ENCODE measurements at regions not wholly inside any gene's neighbourhood (a gene's known extent, or its start where the extent isn't known, plus 50 kb on each side); places are given as distances from the start of the nearest gene placed in this dataset.
"Not testable (repeated sequence)": the region's sequence is repeated elsewhere in the genome, so short reads cannot be mapped to it uniquely, and the experiment has no call there.

DNA sequence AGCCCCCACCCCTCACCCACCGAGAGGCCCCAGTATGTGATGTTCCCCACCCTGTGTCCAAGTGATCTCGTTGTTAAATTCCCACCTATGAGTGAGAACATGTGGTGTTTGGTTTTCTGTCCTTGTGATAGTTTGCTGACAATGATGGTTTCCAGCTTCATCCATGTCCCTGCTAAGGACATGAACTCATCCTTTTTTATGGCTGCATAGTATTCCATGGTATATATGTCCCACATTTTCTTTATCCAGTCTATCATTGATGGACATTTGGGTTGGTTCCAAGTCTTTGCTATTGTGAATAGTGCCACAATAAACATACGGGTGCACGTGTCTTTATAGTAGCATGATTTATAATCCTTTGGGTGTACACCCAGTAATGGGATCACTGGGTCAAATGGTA lies 79.2 kb downstream of the PXDC1 start:
- not testable (repeated sequence) for DNase-seq (ENCODE audit: low read depth in 4 of 4, low spot score in 3 of 4)

DNA sequence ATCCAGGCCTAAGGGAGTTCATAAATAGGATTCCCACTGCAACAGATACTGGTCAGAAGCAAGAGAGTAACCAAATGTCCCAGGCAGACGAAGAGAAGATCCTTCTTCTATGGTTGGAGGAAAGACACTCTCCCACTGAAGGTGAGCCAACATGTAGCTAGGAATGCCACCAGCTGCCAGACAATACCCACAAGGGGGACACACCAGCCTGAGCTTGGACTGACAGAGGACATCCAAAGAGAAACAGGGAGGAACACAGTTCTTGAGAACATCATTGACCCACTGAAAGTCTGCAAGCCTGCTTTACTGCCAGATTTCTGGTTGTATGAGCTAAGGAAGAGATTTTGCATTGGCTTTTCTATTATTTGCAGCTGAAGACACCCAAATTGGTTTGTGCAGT lies 80.1 kb downstream of the PXDC1 start:
- no peak for DNase-seq (ENCODE audit: low read depth in 4 of 4, low spot score in 3 of 4)

DNA sequence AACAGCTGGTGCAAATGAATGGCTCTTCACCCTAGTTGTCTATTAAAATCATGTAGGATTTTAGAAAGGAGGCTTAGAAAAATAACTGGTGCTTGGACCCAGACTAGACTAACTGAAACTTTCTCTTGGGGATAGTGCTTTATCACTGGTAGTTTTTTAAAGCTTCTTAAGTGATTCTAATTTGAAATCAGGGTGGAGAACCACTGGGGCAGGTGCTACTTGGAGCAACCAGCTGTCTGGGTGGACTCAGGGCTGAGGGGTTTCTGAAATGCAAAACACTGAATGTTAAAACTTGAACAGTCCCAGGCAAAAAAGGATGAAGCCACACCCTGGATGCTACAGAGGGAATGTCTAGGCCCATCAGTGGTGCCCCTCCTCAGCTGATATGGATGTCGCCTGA lies 81.2 kb downstream of the PXDC1 start:
- no peak for DNase-seq (ENCODE audit: low read depth in 4 of 4, low spot score in 3 of 4)

DNA sequence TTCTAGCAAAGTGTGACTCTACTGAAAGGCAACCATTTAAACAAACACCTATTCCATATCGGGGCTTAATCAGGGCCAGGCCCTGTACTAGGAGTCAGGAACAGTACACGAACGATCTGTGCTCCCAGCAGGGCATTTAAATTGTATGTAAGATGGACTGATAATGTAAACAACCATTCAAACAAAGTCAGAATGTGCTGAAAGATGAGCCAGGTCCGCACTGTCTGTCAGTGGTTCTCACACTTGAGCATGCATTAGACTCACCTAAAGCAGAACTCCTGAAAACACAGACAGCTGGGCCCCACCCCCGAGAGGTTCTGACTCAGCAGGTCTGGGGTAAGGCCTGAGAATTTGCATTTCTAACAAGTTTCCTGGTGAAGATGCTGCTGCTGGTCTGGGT lies 81.6 kb downstream of the PXDC1 start:
- DNase-seq (ENCODE audit: low read depth in 4 of 4, low spot score in 3 of 4), result no peak

DNA sequence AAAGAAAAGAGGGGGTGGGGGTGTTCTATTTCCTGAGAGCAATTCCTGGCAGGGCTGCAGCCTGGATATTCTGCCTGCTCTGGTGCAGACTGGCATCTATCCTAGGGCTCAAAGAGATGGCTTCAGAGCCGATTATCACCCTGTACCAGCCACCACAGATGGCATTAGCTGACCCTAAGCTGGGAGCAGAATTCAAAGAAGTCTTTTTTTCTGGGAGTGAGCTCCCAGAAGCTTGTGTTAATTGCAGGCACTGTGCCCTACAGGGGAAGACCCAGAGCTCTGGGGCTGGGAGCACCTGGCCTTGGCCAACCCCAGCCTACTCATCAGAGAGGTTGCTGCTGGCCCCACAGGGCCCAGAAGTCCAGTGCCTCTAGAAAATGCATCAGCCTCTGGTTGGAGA lies 85.9 kb downstream of the PXDC1 start:
- no peak for DNase-seq (ENCODE audit: low read depth in 4 of 4, low spot score in 3 of 4)

DNA sequence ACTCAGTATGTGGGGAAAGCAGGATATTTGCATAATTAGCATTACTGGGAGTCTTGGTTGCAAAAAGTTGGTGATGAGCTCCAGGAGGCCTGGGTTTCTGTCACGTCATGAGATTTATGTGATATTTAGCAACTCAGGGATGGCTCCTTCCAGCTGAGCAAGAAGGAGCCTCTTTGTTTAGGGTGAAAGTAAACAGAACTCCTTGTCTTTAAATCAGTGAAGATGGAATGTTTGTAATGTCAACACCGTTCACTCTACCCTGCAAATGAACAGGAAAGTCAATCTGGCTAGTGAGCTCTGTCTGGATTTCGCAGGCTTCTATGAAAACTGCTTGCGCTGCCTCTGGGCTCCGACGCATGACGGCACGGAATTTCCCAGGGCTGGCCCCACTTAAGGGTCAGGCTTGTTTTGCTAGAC lies 86.9 kb downstream of the PXDC1 start:
- peak in 3 of 4 donors; percentile 16 to 58 (median 44) for DNase-seq (ENCODE audit: low read depth in 4 of 4, low spot score in 3 of 4)

DNA sequence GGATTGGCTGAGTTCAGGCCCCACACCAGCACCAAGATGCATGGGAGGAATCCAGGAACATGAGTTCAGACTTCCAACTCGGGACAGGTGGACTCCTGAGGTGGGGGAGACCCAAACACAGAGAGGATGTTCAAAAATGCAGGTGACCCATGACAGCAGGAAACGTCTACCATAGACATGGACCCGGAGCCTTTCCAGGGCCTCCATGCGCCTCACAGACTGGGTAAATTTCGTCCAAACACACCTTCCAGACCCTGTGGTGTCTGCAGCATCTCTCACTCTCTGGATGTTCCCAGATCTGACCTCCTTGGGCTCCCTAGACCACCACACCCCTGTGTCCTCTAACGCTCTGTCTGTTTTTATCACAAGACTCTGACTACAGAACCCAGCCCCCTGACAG lies 87.7 kb downstream of the PXDC1 start:
- no peak for DNase-seq (ENCODE audit: low read depth in 4 of 4, low spot score in 3 of 4)

DNA sequence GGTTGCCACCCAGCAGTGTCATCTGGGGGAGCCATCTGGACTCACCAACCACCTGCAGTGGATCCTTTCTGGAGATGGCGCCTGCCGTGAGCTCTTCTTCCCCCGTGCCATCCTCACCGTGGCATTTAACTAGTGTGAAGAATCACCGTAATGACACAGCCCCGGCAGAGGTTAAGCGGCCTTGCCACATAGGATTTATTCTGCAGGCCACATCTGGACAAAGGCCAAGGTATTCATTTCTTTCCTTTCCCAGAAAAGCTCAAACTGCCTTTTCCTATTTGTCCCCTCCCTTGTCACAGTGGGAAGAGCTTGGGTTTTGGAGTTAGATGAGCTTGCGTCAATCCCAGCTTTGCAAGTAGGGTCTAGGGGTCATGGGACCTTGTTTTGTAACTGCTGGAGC lies 88.4 kb downstream of the PXDC1 start:
- no peak for DNase-seq (ENCODE audit: low read depth in 4 of 4, low spot score in 3 of 4)

DNA sequence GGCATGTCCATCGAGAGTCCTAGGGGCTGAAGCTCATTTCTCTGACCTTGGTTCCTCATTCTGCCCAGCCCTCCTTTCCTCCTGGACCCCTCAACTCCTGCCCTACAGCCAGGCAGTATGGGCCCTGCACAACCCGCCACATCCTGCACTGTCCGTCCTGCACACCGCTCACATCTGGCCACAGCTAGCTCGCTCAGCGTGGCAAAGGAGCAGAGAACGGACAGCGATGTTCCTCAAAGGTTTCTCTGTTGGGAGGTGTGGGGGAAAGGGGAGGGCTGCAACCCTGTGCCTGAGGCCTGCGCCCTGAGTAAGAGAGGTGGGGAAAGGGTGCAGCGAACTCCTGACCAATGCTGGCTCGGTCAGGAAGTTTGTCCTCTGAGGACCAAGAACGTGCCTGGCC lies 90.1 kb downstream of the PXDC1 start:
- DNase-seq (ENCODE audit: low read depth in 4 of 4, low spot score in 3 of 4), result no peak

DNA sequence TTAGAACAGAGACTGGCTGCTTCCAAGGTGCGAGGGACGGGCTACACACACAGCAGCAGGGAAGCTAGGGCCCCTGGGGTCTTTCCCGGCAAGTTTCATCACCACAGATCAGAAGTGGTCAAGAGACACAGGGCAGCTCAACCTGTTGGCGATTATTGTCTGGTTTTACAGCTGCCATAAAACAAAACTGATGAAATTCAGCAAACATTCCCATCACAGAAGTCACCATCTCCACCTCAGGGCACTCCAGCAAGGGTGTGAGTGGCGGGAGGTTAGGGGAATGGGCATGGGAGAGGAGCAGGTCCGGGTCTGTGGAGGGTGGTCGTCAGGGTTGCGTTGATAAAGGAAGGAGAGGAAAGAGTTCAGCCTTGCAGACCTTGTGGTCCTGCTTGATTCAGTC lies 91.0 kb downstream of the PXDC1 start:
- DNase-seq (ENCODE audit: low read depth in 4 of 4, low spot score in 3 of 4), result no peak

DNA sequence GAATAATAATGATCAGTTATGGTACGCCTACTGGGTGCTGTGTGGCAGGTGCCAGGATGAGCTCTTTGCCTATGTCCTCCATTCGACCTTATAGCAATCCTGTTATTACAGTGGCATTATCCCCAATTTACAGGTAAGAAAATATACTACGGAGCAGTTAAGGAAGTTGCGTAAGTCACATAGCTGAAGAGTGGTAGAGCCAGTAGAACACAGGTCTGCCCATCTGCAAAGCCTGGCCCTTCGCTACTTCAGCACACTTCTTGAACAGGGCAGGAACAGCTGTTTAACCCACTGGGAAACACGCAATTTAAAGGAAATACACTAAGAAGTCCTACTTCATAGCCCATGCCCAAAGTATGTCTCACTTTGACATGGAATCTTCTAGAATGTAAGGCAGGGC lies 91.8 kb downstream of the PXDC1 start:
- DNase-seq (ENCODE audit: low read depth in 4 of 4, low spot score in 3 of 4), result no peak

DNA sequence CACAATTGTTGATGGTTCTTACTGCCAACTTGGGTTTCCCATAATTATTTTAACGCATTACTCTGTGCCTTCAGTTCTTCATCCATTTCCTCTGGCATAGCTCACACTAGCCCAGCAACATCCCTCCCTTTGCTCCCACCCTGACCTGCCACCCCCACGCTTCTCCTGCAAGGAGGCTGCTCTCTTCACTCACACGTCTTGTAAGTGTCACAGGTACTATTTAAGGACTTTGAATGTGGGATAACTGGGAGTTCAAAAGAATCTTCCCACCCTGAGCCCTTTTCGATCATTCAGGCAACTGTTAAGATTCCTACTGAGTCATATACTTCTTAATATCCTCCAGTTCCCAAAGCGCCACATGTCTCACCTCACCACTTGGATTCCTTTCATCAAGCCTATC lies 95.4 kb downstream of the PXDC1 start:
- DNase-seq (ENCODE audit: low read depth in 4 of 4, low spot score in 3 of 4), result no peak

DNA sequence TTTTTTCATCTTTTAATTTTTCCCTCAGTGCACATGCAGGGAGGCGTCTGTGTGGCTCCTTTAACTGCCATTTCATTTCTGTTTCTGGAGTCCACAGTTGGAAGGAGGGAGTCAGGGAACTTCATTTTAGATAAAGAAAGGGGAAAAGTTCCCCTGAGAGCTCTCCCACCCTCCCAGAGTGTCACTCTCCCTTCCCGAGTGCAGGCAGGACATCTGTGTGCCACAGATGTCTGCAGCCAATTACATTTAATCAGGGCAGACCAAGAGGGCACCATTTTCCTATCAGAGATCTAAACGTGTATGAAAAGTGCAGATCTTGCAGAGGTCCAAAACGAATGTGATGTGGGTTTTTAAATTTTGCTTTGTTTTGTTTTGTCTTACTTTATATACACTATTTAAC lies 96.6 kb downstream of the PXDC1 start:
- DNase-seq (ENCODE audit: low read depth in 4 of 4, low spot score in 3 of 4), result no peak

DNA sequence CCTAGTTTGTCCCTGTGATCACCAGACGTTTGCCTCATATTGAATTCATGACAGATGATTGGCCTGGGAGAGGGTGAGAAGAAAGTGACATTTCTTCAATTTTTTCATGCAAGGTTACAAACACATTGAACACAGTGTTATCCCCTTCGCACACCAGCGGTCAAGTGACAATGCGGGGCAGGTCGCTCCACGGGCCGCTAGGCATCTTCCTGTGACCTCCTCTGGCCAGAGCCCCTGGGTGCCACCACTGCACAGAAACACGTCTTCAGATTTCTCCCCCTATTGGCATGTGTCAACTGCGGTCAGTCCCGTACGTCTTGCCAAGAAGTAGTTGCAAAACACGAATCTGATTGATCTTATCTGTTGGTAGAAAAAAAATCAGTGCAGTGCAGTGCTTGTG lies 97.1 kb downstream of the PXDC1 start:
- DNase-seq (ENCODE audit: low read depth in 4 of 4, low spot score in 3 of 4), result no peak

DNA sequence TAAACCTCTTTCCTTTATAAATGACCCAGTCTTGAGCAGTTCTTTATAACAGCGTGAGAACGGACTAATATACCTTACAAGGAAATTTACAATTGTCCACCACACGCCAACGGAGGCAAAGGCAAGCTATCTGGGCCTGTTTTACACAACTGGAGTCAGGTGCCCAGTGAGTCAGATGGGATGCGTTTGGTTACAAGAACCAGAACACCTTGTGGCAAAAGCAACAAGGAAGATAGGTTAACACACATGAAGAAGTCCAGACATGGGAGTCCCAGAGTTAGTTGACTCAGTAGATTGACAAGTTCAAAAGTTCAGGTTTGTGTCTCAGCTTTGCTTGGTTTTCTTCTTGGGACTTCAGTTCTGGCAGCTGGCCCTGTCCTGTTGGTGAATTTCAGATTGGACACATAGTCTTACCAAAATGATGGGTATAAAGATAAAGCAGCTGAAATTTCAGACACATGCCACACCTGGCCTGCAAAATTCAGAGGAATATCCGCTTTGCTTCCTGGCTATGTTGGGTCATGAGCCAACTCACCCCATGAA lies 97.9 kb downstream of the PXDC1 start:
- no peak for DNase-seq (ENCODE audit: low read depth in 4 of 4, low spot score in 3 of 4)

DNA sequence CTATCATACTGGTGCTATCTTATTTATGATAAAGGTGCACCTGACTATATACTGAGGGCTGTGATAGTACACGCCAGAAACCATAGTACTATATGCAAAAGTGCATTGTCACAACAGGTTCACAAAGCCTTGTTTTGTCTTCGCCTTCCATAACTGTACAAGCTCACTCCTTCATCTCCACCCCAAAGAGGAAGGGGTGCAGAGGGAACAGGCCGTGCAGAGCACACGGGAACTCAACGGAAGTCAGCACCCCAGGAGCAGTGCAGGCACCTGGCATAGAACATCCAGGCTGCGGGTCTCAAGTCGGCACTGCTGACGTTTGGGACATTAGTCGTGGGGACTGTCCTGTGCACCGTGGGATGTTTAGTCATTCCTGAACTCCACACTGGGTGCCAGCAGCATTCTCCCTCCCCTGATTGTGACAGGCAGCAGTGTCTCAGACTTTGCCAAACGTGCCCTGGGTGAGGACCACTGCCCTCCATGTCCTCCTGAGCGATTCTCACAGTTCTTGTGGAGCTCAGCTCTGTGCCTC lies 99.7 kb downstream of the PXDC1 start:
- DNase-seq (ENCODE audit: low read depth in 4 of 4, low spot score in 3 of 4), result no peak

DNA sequence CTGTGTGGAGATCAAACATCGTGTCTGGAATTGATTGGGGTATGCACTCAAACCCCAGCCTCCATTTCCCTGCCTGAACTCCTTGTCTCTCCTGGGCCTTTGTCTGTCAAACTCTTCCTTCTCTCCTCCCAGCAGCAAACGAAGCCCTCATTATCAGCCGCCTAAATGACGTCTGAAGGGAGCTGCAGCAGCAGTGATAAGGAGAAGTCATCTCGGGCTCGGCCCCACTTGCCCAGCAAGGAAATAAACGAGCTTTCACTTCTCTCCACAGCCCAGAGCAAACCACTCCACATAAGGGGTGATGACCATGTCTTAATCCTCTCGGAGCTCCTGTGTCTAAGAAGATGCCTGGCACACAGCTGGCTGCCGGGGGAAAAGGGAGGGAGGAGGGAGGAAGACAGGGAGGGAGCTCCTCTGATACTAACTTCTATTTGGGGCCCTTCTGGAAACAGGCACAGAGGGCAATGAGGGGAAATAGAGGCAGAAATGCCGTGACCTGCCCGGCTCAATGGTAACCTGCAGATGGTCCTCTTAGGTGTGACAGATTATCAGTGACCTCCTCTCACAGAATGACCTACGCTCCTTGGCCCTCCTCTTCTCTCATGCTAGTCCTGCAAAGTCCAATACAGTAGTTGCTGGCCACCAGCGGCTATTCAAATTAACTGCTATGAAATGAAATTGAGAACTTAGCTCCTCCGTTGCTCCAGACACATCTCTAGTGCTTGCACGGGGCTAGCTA lies 100.4 kb downstream of the PXDC1 start:
- no peak for DNase-seq (ENCODE audit: low read depth in 4 of 4, low spot score in 3 of 4)

DNA sequence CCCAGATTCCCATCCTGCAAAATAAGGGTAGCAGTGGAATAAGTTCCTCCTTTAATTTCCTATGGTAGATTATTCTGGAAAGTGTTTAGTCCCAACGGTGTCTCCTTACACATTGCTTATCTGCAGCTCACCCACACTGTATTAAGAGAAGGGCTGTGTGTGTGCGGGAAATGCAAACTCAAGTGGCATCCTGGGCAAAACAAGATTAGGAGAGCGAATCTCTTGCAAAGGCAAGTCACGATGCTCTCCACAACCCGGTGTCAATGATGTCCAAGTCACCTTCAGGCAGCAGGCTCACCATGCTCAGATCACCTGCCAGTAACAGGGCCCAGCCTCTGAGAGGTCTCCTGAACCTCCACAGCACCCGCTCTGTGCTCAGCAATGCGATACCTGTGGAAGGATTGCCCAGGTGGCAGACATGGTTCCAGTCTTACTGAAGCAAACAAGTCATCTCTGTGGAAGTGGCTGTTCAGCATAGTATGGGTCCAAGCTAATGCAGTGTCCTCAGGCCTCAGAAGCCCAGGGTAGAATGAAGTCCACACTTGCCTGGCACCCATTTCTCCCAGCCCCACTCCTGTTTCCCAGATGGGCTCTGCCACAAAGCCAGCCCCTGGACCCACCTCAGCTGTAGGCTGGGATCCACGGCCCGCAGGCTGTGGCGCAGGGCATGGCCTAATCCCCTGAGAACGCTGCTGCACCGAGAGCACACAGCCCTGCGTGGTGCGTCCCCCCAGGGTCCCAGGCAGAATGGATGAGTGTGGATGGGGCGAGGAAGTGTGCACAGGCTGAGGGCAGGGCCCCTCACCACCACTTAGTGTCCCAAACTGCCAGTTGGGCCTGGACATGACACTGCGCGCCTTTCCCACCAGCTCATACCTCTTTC lies 101.2 kb downstream of the PXDC1 start:
- DNase-seq (ENCODE audit: low read depth in 4 of 4, low spot score in 3 of 4), result no peak

DNA sequence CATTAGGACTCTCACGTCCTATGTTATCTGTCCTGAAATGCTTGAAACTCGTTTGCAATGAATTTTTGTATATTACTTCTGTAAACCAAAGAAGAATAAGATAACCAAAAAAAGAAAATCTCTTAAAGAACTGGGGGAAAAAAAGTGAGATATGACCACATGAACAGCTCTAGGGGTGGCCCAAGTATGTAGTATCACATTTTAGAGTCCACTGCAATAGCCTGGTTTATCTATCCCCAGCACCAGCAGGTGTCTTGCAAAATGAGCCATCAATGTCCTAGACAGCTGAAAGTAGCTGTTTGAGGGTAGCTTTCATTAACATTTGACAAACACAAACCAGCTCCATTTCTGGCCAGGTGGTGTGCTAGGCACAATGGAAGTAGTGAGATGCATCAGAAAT lies 102.8 kb downstream of the PXDC1 start:
- no peak for DNase-seq (ENCODE audit: low read depth in 4 of 4, low spot score in 3 of 4)

DNA sequence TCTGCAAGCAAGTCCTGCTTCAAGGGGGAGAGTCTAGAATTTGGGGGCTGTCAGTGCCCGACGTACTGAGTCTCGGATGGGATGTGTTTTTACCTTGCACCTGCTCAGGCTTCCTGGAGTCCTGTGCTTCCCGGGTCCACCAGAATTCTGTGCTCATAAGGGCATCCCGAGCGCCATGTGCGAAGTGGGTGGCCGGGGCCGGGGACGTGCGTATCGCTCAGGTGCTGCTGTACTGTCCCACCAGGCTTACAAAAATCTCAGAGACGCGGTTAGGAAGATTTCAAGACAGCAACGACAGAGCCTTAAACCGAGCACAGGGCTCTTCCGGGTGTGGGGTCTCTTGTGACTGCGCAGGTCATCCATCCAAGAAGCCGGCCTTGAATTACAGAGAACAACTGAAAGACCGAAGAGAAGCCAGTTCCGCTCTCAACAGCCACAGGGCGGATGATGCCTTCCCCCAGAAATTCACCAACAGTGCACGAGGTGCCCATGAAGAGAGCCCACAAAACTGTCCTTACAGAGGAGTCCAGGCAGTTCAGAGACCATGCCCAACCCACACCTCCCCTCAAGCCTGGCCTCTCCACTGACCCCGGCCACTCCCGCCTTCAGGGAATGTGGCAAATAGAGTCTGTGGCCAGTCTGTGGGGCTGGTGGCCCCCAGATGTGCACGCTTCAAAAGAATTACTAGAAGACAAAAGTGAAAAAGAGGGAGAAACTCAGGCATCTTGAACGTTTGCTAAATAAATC lies 104.7 kb downstream of the PXDC1 start:
- DNase-seq (ENCODE audit: low read depth in 4 of 4, low spot score in 3 of 4), result no peak

DNA sequence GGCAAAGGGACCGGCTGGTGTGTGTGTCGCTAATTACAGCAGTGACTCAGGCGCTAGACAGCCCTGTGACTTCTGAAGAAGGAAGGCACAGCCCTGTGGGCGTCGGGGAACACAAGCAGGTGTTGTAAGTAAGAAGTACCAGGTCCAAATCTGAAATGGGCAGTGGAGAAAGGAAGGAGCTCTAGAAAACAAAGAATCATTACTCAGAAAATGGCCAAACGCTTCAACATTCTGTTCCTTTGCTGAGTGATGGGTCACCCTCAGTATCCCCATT lies 106.8 kb downstream of the PXDC1 start:
- DNase-seq (ENCODE audit: low read depth in 4 of 4, low spot score in 3 of 4), result no peak
